ENCODE measurements at regions not wholly inside any gene's neighbourhood (a gene's known extent, or its start where the extent isn't known, plus 50 kb on each side); places are given as distances from the start of the nearest gene placed in this dataset.
"Not testable (repeated sequence)": the region's sequence is repeated elsewhere in the genome, so short reads cannot be mapped to it uniquely, and the experiment has no call there.

DNA sequence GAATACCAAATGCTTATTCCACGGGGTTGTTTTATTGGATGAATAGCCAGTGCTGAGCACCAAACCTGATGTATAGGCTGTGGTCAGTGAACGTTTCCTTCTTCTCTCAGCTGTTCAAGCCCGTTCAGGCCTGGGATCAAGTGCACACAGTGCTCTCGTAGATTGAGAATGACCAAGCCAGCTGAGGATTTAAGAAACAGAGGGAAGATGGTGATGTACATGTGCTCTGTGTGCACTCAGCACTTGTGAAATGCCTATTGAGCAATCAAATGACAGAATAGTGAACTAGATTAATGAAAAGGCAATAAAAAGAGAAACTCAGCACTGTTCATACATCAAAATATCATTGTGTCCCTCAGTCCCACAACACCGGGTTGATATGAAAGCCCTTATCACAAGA is 302.5 kb downstream of the BMPER start:
- DNase-seq: no peak

DNA sequence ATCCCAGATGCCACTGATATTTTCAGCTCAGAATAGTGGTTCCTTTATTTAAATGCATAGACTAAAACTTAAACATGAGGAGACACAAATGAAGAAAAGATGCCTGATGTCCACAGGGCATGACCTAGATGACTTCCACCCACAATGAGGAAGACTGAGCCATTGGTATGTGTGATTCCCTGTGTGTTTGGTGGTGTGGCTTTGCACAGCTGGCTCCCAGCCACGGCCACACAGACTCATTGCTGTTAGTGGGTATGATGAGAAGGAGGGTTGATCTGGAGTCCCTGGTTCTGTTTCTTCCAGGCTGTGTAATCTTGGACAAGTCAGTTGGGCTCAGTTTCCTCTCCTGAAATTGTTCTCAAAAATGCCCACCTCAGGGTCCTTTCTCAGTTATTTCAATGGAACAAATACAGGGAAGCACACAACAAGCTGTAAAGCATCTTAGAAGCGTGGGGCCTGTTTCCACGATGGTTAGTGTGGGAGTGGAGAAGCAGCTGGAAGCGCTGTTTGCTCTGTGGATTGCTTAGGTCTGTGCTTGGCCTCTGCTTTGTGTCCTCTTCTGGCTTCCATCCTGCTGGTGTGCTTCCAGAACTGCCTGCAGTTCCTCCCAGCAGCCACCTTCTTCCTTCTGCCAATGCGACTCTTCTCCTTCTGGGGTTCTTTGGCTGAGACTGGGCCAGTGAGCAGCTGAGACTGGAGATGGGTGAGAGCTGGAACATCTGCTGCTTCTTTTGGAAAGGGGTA is 303.7 kb downstream of the BMPER start:
- DNase-seq: peak; percentile 32

DNA sequence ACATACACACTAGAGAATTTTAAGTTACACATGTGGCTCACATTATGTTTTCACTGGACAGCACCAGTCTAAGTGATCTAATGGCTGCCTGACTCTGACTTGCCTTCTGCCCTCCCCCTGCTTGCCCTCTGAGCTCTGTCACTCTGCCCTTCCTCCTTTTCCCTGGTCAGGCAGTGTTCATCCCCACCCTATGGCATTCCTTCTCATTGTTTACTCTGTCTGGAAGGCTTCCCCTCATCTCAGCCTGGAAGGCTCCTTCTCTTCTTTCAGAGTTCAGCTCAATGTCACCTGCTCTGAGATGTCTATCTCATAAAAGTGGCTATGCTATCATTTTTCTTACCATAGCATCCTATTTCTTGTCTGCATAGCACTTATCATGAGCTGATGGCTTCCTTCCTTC is 305.7 kb downstream of the BMPER start:
- no peak for DNase-seq

DNA sequence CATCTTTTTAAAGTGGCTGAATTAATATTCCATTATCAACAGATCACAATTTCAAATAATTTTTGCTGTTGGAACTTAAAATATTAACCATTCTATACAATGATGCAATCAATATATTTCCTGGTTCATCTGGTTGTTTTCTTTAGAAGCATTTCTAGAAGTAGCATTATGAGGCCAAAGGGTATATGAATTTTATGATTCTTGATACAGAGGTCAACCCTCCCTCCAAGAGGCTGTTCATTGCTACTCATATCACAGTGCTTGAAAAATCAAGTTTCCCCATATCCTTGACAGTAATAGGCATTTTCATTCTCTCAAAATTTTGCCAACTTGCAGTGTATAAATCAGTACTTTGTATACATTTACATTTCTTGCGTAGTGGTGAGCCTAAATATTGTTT is 312.6 kb downstream of the BMPER start:
- no peak for DNase-seq

DNA sequence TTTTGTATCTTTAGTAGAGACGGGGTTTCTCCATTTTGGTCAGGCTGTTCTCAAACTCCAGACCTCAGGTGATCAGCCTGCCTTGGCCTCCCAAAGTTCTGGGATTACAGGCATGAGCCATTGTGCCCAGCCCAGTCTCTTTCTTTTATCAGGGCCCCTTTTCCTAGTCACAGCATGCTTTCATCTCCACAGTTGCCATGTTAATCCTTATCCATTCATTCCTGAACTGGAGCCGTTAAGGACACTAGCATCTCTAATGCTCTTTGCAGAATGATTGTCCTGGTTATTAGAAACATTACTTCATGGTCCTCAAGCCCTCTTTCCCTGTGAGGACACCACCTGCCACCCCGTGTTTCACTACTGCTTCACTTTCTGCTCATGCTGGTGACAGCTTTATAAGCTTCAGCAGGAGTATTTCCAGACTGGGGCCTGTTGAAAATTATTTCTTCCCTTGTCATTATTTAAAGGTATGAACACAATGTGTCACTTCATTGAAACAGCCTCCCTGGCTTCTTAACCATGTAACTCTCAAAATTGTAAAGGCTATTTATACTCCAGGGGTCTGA is 313.9 kb downstream of the BMPER start:
- no peak for DNase-seq

DNA sequence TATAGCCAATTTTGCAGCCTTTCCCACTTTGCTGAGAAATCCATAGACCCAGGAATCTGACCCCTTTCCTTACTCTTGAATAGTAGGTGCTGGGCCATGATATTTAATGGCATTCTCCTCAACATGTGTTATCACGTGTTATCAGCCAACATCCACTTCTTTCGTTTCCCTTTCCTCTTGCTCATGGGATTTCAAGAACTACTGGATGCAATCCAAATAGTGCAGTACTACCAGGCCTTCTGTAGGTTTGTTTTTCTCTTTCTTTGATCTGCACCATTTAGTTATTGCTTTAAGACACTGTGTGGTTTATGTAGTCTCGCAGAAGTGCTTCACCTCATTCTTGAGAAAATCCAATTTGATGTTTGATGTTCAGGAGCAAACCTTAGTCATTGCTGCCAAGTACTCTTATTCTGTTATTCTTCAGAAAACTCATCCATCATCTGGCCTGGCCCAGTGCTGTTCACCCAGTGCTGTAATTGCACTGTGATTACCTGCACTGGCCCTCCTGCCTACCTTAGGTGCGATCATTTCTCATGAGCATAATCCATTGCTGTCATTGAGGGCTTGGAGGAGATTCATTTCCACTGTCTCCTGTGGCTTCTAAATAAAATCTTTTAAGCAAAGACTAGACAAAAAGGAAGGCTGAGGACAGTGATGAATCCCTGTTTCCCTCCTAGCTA is 315.3 kb downstream of the BMPER start:
- DNase-seq: no peak

DNA sequence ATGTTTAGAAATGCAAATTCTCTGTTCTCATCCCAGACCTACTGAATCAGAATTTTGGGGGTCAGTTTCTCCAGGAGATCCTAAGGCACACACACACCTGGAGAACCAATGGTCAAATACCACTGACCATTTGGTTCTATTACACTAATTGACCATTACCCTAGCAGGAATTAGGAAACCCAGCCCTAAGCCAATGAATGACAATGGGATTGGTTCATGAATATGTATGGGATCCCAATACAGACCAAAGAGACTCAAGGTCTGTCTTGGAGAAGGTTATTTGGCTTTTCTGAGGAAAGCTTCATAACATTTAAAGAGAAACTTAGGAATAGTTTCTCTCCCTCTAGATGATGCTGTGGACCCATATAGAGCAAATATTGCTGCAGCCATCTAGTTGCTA is 317.0 kb downstream of the BMPER start:
- no peak for DNase-seq

DNA sequence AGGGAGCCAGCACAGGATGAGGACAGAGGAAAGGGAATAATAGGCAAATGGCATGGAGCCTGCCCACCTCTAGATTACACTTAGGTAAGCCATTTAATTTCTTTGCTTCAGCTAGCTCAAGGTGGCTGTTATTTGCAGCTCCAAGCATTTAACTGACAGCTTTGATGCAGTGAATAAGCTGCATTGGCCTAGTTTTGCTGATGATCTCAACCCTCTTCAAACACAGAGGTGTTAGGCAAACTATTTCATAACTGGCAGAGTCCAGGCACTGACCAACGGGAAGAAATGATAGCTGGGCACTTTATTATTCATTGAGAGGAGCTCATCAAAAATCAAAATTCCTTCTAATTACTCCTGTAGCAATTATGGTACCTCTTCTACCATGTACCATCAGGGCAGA is 317.4 kb downstream of the BMPER start:
- DNase-seq: no peak

DNA sequence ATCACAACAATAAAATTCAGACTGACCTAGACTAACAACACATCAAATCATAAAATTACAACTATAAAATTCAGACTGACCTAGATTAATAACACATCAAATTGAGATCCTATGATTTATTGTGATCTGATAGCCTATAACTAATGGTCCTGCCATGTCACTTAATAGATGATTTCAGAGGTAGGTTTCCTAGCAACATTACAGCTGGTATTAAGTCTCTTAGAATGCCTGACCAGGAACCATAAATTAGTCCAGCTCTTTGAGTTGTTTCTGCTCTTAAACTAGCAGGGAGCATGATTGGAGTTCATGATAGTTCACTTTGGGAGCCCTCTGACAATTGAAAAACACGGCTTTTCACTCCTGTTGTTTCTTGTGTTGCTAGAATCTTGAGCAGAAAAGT is 318.9 kb downstream of the BMPER start:
- DNase-seq: no peak

DNA sequence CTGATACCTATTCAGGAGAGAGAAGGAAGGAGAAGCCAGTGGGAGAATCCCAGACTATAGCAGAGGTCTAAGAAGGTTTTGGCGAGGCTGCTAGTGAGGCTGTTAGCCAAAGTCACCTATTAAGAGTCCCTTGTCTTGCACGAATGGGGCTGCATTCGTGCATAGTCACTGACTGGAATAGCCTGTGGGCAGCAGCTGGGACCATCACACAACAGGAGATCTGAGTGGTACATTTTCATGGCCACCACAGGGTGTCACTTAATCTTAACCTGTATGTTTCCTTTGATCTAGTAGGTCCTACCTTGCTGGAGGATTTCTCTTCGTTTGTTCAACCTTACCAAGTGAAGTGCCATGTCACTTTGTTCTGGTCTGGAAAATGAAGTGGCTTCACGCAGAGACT is 319.9 kb downstream of the BMPER start:
- no peak for DNase-seq

DNA sequence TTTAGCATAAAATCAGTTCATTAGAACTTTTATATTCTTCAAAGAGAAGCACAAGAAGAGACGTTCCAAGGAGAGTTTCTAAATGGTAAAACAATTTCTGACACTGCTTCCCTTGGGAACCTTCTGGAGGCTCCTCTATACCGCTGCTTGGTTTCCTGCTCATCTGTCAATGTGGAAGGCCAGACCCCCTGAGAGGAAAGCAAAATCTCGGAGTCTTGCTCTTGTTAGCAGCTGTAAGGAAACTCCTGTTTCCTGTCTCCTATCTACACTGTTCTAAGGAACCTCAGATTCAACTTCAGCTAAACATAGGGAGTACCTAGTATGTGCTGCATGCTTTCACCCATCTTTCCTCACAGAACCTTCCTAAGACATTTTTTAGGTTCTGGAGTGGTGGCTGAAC is 322.2 kb downstream of the BMPER start:
- no peak for DNase-seq

DNA sequence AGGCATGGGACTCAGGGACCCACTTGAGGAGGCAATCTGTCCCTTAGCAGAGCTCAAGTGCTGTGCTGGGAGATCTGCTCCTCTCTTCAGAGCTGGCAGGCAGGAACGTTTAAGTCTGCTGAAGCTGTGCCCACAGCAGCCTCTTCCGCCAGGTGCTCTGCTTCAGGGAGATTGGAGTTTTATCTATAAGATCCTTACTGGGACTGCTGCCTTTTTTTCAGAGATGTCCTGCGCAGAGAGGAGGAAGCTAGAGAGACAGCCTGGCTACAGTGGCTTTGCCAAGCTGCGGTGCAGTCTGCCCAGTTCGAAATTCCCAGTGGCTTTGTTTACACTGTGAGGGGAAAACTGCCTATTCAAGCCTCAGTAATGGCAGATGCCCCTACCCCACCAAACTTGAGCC is 329.8 kb downstream of the BMPER start:
- not testable (repeated sequence) for DNase-seq

DNA sequence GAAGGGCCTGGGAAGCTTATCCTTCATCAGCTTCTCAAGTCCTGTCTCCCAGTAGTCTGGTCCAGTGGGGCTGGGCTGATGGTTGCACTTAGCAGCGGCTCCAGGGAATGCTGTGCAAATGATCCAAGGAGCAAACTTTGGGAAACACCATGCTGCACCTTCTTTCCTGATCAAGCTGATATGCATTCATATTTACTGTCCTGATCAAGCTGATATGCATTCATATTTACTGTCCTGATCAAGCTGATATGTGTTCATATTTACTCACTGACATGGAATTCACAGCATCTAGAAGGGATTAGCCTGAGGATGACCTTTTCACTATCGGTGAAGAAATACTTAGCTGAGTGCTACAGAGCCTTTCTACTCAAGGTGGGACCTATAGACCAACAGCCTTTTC is 330.7 kb downstream of the BMPER start:
- DNase-seq: no peak

DNA sequence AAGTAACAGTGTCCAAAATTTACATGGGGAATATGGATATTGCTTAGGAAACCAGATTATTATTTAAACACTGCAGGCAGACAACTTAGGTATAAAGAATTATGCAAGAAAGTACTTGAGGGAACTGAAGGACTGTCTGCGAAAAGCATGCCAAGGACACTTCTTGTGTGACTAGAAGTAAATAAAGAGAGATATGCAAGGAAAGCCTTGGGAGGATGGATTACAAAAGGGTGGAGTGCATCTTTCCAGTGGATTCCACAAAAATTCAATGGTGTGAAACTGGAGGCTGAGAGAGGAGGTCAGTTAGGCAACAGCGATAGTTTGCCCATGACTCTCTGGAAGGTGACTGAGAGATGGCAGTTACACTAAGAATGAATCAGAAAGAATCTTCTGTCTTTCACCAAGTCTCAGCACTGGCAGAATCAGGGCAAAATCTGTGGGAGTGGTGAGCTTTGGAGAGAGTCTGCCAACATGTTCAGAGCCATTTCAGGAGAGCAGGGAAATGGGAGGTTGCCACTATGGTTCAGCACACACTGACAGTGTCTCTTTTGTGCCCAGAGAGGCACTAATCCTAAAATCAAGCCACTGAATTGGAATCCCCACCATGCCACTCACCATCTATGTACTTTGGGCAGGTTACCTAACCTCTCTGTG is 331.6 kb downstream of the BMPER start:
- DNase-seq: no peak

DNA sequence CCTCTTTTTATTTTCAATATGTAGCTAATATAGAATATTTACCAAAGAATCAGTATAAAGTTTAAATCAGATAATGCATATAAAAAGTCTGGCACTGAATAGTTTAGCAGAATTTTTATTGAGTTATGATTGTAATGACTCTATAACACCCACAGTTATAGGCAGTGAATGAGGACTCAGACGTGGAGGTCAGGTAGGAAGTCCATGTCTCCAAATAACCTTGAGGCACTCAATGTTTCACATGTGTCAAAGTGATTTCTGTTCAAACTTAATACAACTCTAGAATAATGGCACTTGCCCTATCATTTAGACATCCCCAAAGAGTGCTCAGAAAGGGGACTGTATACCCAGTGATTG is 332.1 kb downstream of the BMPER start:
- DNase-seq: no peak

DNA sequence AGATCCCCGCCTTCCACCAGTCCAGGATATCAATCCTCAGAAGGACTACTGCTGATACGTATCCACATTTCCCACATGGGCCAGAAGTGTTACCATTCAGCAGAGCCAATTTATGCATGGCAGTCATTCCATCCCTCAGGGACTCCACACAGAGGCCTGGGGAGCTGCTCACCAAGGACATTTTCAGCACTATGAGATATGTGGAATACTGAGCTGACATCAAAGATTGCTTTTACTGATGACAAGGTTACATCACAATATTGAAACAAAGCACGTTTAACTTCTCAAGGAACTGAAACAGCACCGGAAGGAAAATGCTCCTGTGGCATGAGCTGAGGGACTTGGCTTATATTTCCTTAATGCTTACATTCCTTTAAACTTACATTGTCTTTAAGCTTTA is 335.1 kb downstream of the BMPER start:
- peak; percentile 45 for DNase-seq

DNA sequence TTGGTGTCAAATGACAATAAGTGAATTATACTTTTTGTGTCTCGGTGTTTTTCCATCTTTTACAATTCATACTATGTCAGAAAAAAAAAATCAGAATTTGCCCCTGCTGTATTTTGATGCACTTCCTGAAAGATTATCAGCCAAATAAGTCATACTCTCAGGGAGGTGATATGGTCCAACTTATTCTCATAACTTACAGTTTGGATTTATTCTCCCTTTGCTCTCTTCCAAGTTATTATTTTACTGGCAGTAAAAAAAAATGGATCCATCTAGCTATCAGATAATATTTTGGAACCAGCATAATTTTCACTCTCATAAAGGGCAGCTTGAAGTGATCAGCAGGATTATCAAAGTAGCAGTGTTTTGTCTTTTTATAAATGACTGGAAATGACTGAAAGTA is 337.1 kb downstream of the BMPER start:
- DNase-seq: no peak

DNA sequence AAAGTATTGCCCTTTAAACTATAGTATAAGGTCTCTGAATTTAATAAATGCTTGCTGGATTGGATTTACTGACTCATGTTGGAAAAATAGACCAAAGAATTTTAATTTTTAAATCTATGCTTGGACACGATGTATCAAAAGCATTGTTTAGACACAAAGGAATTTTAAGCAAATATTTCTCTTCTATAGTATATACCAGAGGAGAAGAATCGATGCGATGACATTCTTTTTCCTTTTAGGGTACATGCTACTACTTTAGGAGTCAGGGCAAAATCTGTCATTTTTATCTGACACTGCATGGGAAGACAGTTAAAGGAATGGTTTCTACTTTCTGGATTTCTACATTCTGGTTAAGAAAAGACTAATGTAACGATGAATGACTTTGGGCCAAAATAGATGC is 339.9 kb downstream of the BMPER start:
- peak; percentile 60 for DNase-seq

DNA sequence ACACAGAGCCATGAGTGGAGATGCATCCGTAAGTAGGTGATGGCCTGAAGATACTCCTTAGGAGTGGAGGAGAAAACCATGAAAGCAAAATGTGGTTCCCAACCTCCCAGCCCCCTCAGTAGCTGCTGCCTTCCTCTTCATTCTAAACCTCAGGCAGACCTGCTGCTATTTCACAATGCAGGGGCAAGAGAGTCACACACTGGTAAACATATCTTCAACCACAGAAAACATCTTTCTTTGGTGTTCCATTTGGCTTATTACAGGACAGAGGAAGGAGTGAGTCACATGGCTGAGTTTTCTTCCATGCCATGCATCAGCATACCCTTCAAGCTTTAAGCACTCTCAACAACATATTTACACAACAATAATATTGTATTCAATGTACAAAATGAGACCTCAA is 342.1 kb downstream of the BMPER start:
- DNase-seq: peak; percentile 15

DNA sequence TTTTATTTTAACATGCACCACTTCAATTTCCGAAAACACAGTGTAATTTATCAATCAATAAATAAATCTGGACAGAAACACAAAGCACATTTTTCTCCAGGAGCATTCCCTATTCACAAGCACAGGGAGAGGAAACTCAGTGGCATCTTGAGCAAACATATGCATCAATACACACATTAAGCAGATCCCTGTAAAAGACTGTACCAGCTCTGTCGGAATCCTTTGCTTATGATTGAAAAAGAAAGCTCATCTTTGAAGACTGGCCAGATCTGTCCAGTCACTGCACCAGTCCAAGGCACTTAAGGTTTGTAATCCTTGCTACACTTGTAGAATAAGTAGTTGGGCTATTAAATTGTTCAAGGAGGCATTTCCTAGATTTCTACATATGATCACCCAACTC is 343.9 kb downstream of the BMPER start:
- no peak for DNase-seq

DNA sequence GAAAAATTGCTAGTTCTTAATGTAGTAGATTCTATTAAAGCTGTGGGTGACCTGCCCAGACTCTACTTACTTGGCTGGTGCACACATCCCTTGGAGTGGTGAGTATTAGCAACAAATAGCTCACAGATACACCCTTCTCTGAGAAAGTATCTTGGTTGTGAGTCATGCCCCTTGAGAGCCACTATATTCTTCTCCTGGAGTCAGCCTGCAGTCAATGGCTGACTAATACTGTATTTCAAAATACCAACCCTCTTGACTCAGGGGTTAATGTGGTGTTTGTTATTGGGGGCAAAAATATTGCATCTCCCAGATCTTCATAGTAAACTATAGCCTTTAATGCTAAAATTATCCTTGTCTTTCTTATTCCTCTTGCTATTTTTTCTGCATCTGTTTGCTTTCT is 354.9 kb downstream of the BMPER start:
- peak; percentile 95 for DNase-seq

DNA sequence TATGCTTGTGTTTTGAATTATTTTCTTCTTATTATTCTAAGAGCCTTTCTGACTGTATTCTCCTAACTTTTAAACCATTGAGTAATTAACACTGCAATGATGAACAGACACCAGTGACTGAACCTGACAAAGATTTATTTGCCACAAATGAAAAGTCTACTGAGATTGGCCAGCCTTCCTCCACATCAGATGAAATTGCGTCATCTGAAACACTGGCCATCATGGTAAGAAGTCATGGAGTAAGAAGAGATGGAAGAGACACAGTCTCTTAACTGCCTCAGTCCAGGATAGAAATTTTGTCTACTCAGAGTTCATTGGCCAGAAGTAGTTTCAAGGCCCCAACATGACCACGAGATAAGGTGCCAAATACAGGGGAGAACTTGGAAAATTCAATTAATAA is 357.8 kb downstream of the BMPER start:
- DNase-seq: no peak

DNA sequence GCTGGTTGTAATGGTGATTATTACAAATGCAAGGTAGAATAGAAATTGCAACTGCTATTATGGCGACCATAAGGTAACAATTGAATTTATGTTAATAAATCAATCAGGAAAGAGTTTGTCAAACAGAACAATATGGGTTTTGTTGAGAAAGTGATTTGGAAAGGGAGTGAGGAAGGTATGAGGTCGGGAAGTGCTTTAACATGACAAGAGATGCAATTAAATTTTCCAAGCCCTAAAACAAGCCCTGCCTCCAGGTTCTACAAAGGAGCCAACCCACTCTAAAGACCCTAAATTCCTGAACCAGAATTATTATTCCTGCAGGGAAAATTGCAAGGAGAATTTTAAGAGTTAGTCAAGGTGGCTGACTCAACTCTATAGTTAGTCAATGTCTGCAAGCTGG is 363.7 kb downstream of the BMPER start:
- DNase-seq: no peak

DNA sequence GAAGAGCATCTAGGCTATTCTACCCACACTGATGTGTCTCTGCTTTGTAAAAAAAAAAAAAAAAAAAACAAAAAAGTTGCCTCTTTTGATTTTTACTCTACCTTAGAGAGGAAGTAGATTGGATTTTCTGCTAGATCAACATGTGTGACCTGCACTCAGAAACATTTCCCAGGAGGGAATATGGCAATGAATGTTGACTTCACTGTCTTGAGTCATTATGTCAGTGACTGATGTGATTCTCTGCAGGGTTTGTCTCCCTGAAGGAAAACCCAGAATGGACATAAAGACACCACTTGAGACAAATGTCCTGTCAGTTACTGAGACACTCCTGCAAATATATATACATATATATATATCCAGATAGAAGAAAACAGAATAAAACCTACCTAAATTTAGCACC is 370.3 kb downstream of the BMPER start:
- DNase-seq: no peak

Measured in fibroblast of skin of scalp (primary cell).